GM10266 (cell line): ENCODE measurements at regions not wholly inside any gene's neighbourhood (a gene's known extent, or its start where the extent isn't known, plus 50 kb on each side); places are given as distances from the start of the nearest gene placed in this dataset.

Experiments
- DNase-seq: peaks from one replicate; pipeline ENCODE4 v3.0.0; 2012; ENCODE audit errors: extremely low spot score
- TF ChIP-seq, protein P1 (sequence below): IDR thresholded peaks from 2 replicates; pipeline ENCODE4 v1.5.1; 2012; ENCODE audit warnings: mild to moderate bottlenecking, low read depth; ENCODE audit not compliant: control insufficient read depth, insufficient read depth; ENCODE audit errors: missing control alignments

GRCh38 chr6:166725571-166725970, 98.5 kb upstream of the RPS6KA2 start:
- TF ChIP-seq, protein P1, sequence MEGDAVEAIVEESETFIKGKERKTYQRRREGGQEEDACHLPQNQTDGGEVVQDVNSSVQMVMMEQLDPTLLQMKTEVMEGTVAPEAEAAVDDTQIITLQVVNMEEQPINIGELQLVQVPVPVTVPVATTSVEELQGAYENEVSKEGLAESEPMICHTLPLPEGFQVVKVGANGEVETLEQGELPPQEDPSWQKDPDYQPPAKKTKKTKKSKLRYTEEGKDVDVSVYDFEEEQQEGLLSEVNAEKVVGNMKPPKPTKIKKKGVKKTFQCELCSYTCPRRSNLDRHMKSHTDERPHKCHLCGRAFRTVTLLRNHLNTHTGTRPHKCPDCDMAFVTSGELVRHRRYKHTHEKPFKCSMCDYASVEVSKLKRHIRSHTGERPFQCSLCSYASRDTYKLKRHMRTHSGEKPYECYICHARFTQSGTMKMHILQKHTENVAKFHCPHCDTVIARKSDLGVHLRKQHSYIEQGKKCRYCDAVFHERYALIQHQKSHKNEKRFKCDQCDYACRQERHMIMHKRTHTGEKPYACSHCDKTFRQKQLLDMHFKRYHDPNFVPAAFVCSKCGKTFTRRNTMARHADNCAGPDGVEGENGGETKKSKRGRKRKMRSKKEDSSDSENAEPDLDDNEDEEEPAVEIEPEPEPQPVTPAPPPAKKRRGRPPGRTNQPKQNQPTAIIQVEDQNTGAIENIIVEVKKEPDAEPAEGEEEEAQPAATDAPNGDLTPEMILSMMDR, result no peak
- DNase-seq, result no peak

- no peak for DNase-seq
- TF ChIP-seq, protein P1, result no peak
Measured at GRCh38 chr6:166724576-166724975, 97.5 kb upstream of the RPS6KA2 start.

GRCh38 chr6:166722785-166723184, 95.7 kb upstream of the RPS6KA2 start:
- no peak for DNase-seq
- TF ChIP-seq, protein P1, result no peak

GRCh38 chr6:166721576-166721975, 94.5 kb upstream of the RPS6KA2 start:
- TF ChIP-seq, protein P1, result no peak
- DNase-seq, result no peak

DNA sequence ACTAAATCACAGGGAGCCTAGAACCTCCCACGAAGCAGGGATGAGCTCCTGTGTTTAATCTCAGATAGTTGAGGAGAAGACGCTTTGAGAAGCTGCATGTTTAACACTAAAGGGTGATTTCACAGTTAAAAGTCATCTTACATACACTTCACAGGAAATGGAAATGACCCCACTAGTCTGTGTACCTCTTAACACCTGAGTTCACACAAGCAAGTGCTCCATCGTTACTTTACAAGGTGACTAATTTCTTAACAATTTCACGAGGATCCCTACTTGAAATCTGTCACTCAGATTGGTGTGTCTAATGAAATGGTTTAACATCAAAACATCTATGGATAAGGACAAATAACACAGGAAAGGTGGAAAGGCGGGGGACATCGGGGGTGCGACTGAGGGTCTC, 93.8 kb upstream of the RPS6KA2 start:
- TF ChIP-seq, protein P1, result no peak
- DNase-seq, result no peak

- no peak for DNase-seq
- TF ChIP-seq, protein P1, result no peak
Measured at GRCh38 chr6:166719019-166719418, 92.0 kb upstream of the RPS6KA2 start.

DNA sequence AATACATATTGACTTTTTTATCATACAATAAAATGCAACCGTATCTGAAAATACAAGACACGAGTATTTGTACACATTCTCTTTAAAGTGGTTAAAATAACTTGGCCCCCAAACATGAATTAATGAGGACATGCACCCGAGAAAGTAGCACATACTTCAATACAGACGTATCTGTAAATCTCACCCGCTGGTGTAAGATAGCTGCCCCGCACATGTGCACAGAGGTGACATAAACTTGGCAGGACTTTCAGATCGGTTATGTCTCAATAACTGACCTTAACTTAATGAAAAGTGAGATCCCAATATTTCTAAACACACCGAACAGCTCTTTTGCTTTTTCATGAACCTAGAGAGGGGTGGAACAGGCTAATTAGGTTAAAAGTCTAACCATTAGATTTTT, 91.5 kb upstream of the RPS6KA2 start:
- no peak for DNase-seq
- TF ChIP-seq, protein P1, result no peak
